GM23338 (cell line): ENCODE measurements at regions not wholly inside any gene's neighbourhood (a gene's known extent, or its start where the extent isn't known, plus 50 kb on each side); places are given as distances from the start of the nearest gene placed in this dataset.
A peak's percentile ranks its signal among the peaks of the same experiment; 100 is the strongest.

Source experiments
- ATAC-seq: fragments of 200-7000 bp; cut with Tn5 transposase; 3 replicates; pipeline ENCODE4 v1.9.1; 2020
- DNase-seq: peaks from one replicate; pipeline ENCODE4 v3.0.0-alpha.2; 2015; ENCODE audit warnings: low spot score
- H2AFZ ChIP-seq: fragments of 200-600 bp; sonication (generic); 2 replicates; pipeline ENCODE4 v1.8.0; 2016; ENCODE audit warnings: antibody characterized with exemption, mild to moderate bottlenecking, moderate library complexity
- H3F3A ChIP-seq: fragments of 200-600 bp; sonication (generic); replicated peaks from 2 replicates; pipeline ENCODE4 v1.8.0; 2017; ENCODE audit warnings: antibody characterized with exemption, mixed run types, low read depth
- H3K27ac ChIP-seq: fragments of 200-600 bp; sonication (generic); 2 replicates; pipeline ENCODE4 v1.6.1; 2016; ENCODE audit warnings: low read depth
- H3K27me3 ChIP-seq: fragments of 200-600 bp; sonication (generic); 2 replicates; pipeline ENCODE4 v1.8.0; 2016; ENCODE audit warnings: mild to moderate bottlenecking, mixed run types, moderate library complexity; ENCODE audit not compliant: insufficient read depth
- H3K36me3 ChIP-seq: fragments of 200-600 bp; sonication (generic); 2 replicates; pipeline ENCODE4 v1.8.0; 2016; ENCODE audit warnings: mild to moderate bottlenecking; ENCODE audit not compliant: insufficient read depth
- H3K4me1 ChIP-seq: fragments of 200-600 bp; sonication (generic); 2 replicates; pipeline ENCODE4 v1.8.0; 2016; ENCODE audit warnings: mild to moderate bottlenecking, moderate library complexity; ENCODE audit not compliant: insufficient read depth
- H3K4me2 ChIP-seq: fragments of 200-600 bp; sonication (generic); 2 replicates; pipeline ENCODE4 v1.7.1; 2017; ENCODE audit warnings: mixed run types
- H3K4me3 ChIP-seq: fragments of 200-600 bp; sonication (generic); 2 replicates; pipeline ENCODE4 v1.6.1; 2016; ENCODE audit warnings: mixed run types
- H3K79me2 ChIP-seq: fragments of 200-600 bp; sonication (generic); replicated peaks from 2 replicates; pipeline ENCODE4 v1.8.0; 2017; ENCODE audit warnings: mild to moderate bottlenecking; ENCODE audit not compliant: insufficient read depth
- H3K9me2 ChIP-seq: fragments of 200-600 bp; sonication (generic); 2 replicates; pipeline ENCODE4 v1.8.0; 2017; ENCODE audit not compliant: insufficient read depth
- H4K20me1 ChIP-seq: fragments of 200-600 bp; sonication (generic); replicated peaks from 2 replicates; pipeline ENCODE4 v1.8.0; 2017; ENCODE audit warnings: mild to moderate bottlenecking; ENCODE audit not compliant: insufficient read depth
- H3K27ac Mint-ChIP-seq: 2 replicates; pipeline ENCODE4 v1.8.0; 2020; ENCODE audit warnings: inconsistent platforms, mild to moderate bottlenecking, moderate library complexity, mixed read lengths
- H3K27me3 Mint-ChIP-seq: 3 replicates; pipeline ENCODE4 v1.8.0; 2022; ENCODE audit warnings: low read depth, mild to moderate bottlenecking, moderate library complexity, mixed read lengths, inconsistent platforms; ENCODE audit not compliant: insufficient read depth, poor library complexity
- H3K36me3 Mint-ChIP-seq: 3 replicates; pipeline ENCODE4 v1.8.0; 2021; ENCODE audit warnings: low read depth, mild to moderate bottlenecking, inconsistent platforms, moderate library complexity, mixed read lengths
- H3K4me1 Mint-ChIP-seq: 3 replicates; pipeline ENCODE4 v1.8.0; 2020; ENCODE audit warnings: mild to moderate bottlenecking, inconsistent platforms, mixed read lengths
- H3K4me3 Mint-ChIP-seq: 3 replicates; pipeline ENCODE4 v1.8.0; 2021; ENCODE audit warnings: moderate library complexity, mild to moderate bottlenecking, inconsistent platforms, mixed read lengths
- H3K9me3 Mint-ChIP-seq: 3 replicates; pipeline ENCODE4 v1.8.0; 2020; ENCODE audit warnings: moderate library complexity, mild to moderate bottlenecking, inconsistent platforms, mixed read lengths
- CREB1 ChIP-seq: fragments of 250-450 bp; sonication (Bioruptor Pico); IDR thresholded peaks from 2 replicates; pipeline ENCODE4 v1.5.0; 2020; ENCODE audit warnings: low read depth, mild to moderate bottlenecking, moderate library complexity
- EZH2 ChIP-seq: fragments of 200-600 bp; sonication (generic); IDR thresholded peaks from one replicate; pipeline ENCODE4 v1.8.0; 2017; ENCODE audit warnings: antibody characterized with exemption, mild to moderate bottlenecking, low read depth; ENCODE audit not compliant: unreplicated experiment
- EZH2phosphoT487 ChIP-seq: fragments of 200-600 bp; sonication (generic); IDR thresholded peaks from one replicate; pipeline ENCODE4 v1.8.1; 2018; ENCODE audit warnings: antibody characterized with exemption; ENCODE audit not compliant: unreplicated experiment
- JUNB ChIP-seq: IDR thresholded peaks from one replicate; pipeline ENCODE4 v1.6.1; 2016; ENCODE audit warnings: antibody characterized with exemption; ENCODE audit not compliant: unreplicated experiment
- NANOG ChIP-seq: IDR thresholded peaks from 2 replicates; pipeline ENCODE4 v1.6.1; 2016; ENCODE audit warnings: antibody characterized with exemption, borderline replicate concordance
- POLR2AphosphoS5 ChIP-seq: IDR thresholded peaks from 2 replicates; pipeline ENCODE4 v1.6.1; 2016; ENCODE audit warnings: antibody characterized with exemption, low read depth
- STAT1 ChIP-seq: IDR thresholded peaks from one replicate; pipeline ENCODE4 v1.6.1; 2016; ENCODE audit warnings: antibody characterized with exemption; ENCODE audit not compliant: unreplicated experiment
- ZNF114 ChIP-seq: fragments of 250-450 bp; sonication (Bioruptor Pico); IDR thresholded peaks from 2 replicates; pipeline ENCODE4 v1.5.0; 2020; ENCODE audit warnings: mild to moderate bottlenecking, moderate library complexity
- ZNF331 ChIP-seq: fragments of 250-450 bp; sonication (Bioruptor Pico); IDR thresholded peaks from 2 replicates; pipeline ENCODE4 v1.5.0; 2020; ENCODE audit warnings: low read depth, mild to moderate bottlenecking, moderate library complexity
- TF ChIP-seq, protein P1 (sequence below): IDR thresholded peaks from 2 replicates; pipeline ENCODE4 v1.6.1; 2016; ENCODE audit warnings: antibody characterized with exemption
- TF ChIP-seq, protein P2 (sequence below): fragments of 250-450 bp; sonication (Bioruptor Pico); IDR thresholded peaks from 2 replicates; pipeline ENCODE4 v1.5.0; 2020; ENCODE audit warnings: mild to moderate bottlenecking, moderate library complexity
- TF ChIP-seq, protein P3 (sequence below), 2 experiments: fragments of 200-600 bp in 1 of 2; sonication (generic) in 1 of 2; conservative IDR thresholded peaks; 2 replicates each; pipeline versions ENCODE4 v1.5.1 to v1.6.1; 2016 to 2017; ENCODE audit warnings: antibody characterized with exemption in 2 of 2, low read depth in 2 of 2, mild to moderate bottlenecking in 2 of 2, moderate library complexity in 1 of 2
- TF ChIP-seq, protein P4 (sequence below): IDR thresholded peaks from one replicate; pipeline ENCODE4 v1.6.1; 2018; ENCODE audit warnings: antibody characterized with exemption; ENCODE audit not compliant: unreplicated experiment

DNA sequence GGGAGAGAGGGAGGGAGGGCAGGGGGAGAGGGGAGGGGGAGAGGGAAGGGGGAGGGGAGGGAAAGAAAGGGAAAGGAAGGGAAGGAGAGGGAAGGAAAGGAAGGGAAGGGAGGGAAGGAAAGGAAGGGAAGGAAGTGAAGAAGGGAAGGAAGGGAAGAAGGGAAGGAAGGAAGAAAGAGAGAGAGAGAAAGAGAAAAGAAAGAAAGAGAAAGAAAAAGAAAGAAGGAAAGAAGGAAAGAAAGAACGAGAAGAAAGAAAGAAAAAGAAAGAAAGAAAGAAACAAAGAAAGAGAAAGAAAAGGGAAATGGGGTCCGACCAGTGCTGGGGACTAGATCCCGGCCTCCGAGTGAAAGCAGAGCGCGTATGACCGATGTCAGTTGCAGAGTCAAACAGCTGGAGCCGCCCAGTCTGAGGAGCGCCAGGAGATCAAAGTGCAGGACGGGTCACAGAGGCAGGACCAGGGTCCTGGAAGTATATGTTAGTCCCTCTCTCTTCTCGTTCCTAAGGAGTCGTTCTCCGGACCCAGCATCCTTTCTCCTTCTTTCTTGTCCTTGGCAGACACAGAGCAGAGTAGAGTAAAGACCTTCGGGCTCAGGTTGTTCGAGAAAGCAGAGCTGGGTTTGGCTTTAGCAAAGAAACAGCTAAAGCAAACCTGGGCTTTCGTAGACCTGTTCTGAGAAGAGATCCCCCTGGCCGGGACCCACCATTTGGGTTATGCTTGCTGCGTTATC is 305.4 kb upstream of the MSX2 start:
- H3K4me1 ChIP-seq: no peaks in the 10 kb centered on the region; the same call in 1 of the 2 replicates
- Mint-ChIP-seq H3K36me3 (no peaks in the 10 kb centered on the region), H3K27me3 (peaks cover 14% of the 10 kb centered on the region), H3K4me1 (peaks cover 5% of the 10 kb centered on the region), H3K27ac (no peak overlapping the region), H3K9me3 (no peaks in the 10 kb centered on the region), H3K4me3 (peak overlapping the region; percentile 80)
- DNase-seq: peak; percentile 78
- peak overlapping the region; percentile 95 for H2AFZ ChIP-seq
- H3K27ac ChIP-seq: no peak overlapping the region
- H3K4me2 ChIP-seq: peak overlapping the region; percentile 76
- H4K20me1 ChIP-seq: no peaks in the 10 kb centered on the region
- peaks cover 3% of the 10 kb centered on the region; the same call in 1 of the 2 replicates for H3K27me3 ChIP-seq
- H3K79me2 ChIP-seq: no peaks in the 10 kb centered on the region
- H3K9me2 ChIP-seq: 0 out of 2 replicates have a peak, but pooled peaks cover 3% of the 10 kb centered on the region
- TF ChIP-seq POLR2AphosphoS5: no peak
- no peak for TF ChIP-seq JUNB
- TF ChIP-seq, protein P1, sequence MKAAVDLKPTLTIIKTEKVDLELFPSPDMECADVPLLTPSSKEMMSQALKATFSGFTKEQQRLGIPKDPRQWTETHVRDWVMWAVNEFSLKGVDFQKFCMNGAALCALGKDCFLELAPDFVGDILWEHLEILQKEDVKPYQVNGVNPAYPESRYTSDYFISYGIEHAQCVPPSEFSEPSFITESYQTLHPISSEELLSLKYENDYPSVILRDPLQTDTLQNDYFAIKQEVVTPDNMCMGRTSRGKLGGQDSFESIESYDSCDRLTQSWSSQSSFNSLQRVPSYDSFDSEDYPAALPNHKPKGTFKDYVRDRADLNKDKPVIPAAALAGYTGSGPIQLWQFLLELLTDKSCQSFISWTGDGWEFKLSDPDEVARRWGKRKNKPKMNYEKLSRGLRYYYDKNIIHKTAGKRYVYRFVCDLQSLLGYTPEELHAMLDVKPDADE: no peak
- TF ChIP-seq EZH2: no peak
- no peak for TF ChIP-seq ZNF114 (CRISPR knock-in tag)
- no peak for TF ChIP-seq ZNF331 (CRISPR knock-in tag)
- TF ChIP-seq, protein P2, sequence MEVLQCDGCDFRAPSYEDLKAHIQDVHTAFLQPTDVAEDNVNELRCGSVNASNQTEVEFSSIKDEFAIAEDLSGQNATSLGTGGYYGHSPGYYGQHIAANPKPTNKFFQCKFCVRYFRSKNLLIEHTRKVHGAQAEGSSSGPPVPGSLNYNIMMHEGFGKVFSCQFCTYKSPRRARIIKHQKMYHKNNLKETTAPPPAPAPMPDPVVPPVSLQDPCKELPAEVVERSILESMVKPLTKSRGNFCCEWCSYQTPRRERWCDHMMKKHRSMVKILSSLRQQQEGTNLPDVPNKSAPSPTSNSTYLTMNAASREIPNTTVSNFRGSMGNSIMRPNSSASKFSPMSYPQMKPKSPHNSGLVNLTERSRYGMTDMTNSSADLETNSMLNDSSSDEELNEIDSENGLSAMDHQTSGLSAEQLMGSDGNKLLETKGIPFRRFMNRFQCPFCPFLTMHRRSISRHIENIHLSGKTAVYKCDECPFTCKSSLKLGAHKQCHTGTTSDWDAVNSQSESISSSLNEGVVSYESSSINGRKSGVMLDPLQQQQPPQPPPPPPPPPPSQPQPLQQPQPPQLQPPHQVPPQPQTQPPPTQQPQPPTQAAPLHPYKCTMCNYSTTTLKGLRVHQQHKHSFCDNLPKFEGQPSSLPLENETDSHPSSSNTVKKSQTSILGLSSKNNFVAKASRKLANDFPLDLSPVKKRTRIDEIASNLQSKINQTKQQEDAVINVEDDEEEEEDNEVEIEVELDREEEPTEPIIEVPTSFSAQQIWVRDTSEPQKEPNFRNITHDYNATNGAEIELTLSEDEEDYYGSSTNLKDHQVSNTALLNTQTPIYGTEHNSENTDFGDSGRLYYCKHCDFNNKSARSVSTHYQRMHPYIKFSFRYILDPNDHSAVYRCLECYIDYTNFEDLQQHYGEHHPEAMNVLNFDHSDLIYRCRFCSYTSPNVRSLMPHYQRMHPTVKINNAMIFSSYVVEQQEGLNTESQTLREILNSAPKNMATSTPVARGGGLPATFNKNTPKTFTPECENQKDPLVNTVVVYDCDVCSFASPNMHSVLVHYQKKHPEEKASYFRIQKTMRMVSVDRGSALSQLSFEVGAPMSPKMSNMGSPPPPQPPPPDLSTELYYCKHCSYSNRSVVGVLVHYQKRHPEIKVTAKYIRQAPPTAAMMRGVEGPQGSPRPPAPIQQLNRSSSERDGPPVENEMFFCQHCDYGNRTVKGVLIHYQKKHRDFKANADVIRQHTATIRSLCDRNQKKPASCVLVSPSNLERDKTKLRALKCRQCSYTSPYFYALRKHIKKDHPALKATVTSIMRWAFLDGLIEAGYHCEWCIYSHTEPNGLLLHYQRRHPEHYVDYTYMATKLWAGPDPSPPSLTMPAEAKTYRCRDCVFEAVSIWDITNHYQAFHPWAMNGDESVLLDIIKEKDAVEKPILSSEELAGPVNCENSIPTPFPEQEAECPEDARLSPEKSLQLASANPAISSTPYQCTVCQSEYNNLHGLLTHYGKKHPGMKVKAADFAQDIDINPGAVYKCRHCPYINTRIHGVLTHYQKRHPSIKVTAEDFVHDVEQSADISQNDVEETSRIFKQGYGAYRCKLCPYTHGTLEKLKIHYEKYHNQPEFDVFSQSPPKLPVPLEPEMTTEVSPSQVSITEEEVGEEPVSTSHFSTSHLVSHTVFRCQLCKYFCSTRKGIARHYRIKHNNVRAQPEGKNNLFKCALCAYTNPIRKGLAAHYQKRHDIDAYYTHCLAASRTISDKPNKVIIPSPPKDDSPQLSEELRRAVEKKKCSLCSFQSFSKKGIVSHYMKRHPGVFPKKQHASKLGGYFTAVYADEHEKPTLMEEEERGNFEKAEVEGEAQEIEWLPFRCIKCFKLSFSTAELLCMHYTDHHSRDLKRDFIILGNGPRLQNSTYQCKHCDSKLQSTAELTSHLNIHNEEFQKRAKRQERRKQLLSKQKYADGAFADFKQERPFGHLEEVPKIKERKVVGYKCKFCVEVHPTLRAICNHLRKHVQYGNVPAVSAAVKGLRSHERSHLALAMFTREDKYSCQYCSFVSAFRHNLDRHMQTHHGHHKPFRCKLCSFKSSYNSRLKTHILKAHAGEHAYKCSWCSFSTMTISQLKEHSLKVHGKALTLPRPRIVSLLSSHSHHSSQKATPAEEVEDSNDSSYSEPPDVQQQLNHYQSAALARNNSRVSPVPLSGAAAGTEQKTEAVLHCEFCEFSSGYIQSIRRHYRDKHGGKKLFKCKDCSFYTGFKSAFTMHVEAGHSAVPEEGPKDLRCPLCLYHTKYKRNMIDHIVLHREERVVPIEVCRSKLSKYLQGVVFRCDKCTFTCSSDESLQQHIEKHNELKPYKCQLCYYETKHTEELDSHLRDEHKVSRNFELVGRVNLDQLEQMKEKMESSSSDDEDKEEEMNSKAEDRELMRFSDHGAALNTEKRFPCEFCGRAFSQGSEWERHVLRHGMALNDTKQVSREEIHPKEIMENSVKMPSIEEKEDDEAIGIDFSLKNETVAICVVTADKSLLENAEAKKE (CRISPR knock-in tag): no peak
- no peak for TF ChIP-seq CREB1
- TF ChIP-seq STAT1: no peak
- TF ChIP-seq, protein P3, sequence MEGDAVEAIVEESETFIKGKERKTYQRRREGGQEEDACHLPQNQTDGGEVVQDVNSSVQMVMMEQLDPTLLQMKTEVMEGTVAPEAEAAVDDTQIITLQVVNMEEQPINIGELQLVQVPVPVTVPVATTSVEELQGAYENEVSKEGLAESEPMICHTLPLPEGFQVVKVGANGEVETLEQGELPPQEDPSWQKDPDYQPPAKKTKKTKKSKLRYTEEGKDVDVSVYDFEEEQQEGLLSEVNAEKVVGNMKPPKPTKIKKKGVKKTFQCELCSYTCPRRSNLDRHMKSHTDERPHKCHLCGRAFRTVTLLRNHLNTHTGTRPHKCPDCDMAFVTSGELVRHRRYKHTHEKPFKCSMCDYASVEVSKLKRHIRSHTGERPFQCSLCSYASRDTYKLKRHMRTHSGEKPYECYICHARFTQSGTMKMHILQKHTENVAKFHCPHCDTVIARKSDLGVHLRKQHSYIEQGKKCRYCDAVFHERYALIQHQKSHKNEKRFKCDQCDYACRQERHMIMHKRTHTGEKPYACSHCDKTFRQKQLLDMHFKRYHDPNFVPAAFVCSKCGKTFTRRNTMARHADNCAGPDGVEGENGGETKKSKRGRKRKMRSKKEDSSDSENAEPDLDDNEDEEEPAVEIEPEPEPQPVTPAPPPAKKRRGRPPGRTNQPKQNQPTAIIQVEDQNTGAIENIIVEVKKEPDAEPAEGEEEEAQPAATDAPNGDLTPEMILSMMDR (conservative IDR thresholded peaks at IDR 0.05; ENCODE audit: low read depth in 2 of 2): no peak
- TF ChIP-seq, protein P4, sequence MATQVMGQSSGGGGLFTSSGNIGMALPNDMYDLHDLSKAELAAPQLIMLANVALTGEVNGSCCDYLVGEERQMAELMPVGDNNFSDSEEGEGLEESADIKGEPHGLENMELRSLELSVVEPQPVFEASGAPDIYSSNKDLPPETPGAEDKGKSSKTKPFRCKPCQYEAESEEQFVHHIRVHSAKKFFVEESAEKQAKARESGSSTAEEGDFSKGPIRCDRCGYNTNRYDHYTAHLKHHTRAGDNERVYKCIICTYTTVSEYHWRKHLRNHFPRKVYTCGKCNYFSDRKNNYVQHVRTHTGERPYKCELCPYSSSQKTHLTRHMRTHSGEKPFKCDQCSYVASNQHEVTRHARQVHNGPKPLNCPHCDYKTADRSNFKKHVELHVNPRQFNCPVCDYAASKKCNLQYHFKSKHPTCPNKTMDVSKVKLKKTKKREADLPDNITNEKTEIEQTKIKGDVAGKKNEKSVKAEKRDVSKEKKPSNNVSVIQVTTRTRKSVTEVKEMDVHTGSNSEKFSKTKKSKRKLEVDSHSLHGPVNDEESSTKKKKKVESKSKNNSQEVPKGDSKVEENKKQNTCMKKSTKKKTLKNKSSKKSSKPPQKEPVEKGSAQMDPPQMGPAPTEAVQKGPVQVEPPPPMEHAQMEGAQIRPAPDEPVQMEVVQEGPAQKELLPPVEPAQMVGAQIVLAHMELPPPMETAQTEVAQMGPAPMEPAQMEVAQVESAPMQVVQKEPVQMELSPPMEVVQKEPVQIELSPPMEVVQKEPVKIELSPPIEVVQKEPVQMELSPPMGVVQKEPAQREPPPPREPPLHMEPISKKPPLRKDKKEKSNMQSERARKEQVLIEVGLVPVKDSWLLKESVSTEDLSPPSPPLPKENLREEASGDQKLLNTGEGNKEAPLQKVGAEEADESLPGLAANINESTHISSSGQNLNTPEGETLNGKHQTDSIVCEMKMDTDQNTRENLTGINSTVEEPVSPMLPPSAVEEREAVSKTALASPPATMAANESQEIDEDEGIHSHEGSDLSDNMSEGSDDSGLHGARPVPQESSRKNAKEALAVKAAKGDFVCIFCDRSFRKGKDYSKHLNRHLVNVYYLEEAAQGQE: no peak
- TF ChIP-seq NANOG: no peak
- no peak for TF ChIP-seq EZH2phosphoT487
- peak; percentile 85 for ATAC-seq
- no peaks in the 10 kb centered on the region for H3K36me3 ChIP-seq
- peak overlapping the region; percentile 52 for H3K4me3 ChIP-seq
- no peaks in the 10 kb centered on the region for H3F3A ChIP-seq
